MV-4-11 (cell line): ENCODE measurements at regions not wholly inside any gene's neighbourhood (a gene's known extent, or its start where the extent isn't known, plus 50 kb on each side); places are given as distances from the start of the nearest gene placed in this dataset.
"Not testable (repeated sequence)": the region's sequence is repeated elsewhere in the genome, so short reads cannot be mapped to it uniquely, and the experiment has no call there.

ENCODE experiments used
- DNase-seq: peaks from one replicate; lab custom pipeline; 2025; lab: John Stamatoyannopoulos, UW

GRCh38 chr4:123674762-123675465, 278.3 kb downstream of the SPRY1 start:
- DNase-seq = no peak

GRCh38 chr4:123675567-123675966, 279.0 kb downstream of the SPRY1 start:
- no peak for DNase-seq

GRCh38 chr4:123676071-123676889, 279.7 kb downstream of the SPRY1 start:
- no peak for DNase-seq

- no peak for DNase-seq
Observed at GRCh38 chr4:123676890-123677229, 280.3 kb downstream of the SPRY1 start.

GRCh38 chr4:123682931-123683330, 286.3 kb downstream of the SPRY1 start:
- DNase-seq = no peak

GRCh38 chr4:123684937-123685336, 288.3 kb downstream of the SPRY1 start:
- DNase-seq = not testable (repeated sequence)

- DNase-seq = not testable (repeated sequence)
Observed at GRCh38 chr4:123695531-123695930, 298.9 kb downstream of the SPRY1 start.

- peak; percentile 11 for DNase-seq
Observed at GRCh38 chr4:123696687-123697086, 300.1 kb downstream of the SPRY1 start.

- no peak for DNase-seq
Observed at GRCh38 chr4:123698556-123698955, 302.0 kb downstream of the SPRY1 start.

- no peak for DNase-seq
Observed at GRCh38 chr4:123699880-123700771, 303.5 kb downstream of the SPRY1 start.

- DNase-seq = no peak
Observed at GRCh38 chr4:123701131-123701575, 304.6 kb downstream of the SPRY1 start.

- DNase-seq = no peak
Observed at GRCh38 chr4:123705419-123705818, 308.8 kb downstream of the SPRY1 start.

- no peak for DNase-seq
Observed at GRCh38 chr4:123706973-123707372, 310.4 kb downstream of the SPRY1 start.

- no peak for DNase-seq
Observed at GRCh38 chr4:123708902-123709301, 312.3 kb downstream of the SPRY1 start.

- no peak for DNase-seq
Observed at GRCh38 chr4:123709336-123709735, 312.7 kb downstream of the SPRY1 start.

GRCh38 chr4:123731035-123731434, 334.4 kb downstream of the SPRY1 start:
- peak; percentile 14 for DNase-seq

GRCh38 chr4:123737156-123737555, 340.6 kb downstream of the SPRY1 start:
- no peak for DNase-seq

- DNase-seq = no peak
Observed at GRCh38 chr4:123739806-123740205, 343.2 kb downstream of the SPRY1 start.

- DNase-seq = no peak
Observed at GRCh38 chr4:123740236-123740635, 343.6 kb downstream of the SPRY1 start.

GRCh38 chr4:123741906-123742305, 345.3 kb downstream of the SPRY1 start:
- DNase-seq = no peak

GRCh38 chr4:123743848-123744247, 347.3 kb downstream of the SPRY1 start:
- no peak for DNase-seq

GRCh38 chr4:123744664-123745290, 348.2 kb downstream of the SPRY1 start:
- DNase-seq = no peak
